ENCODE measurements at regions not wholly inside any gene's neighbourhood (a gene's known extent, or its start where the extent isn't known, plus 50 kb on each side); places are given as distances from the start of the nearest gene placed in this dataset.
"Not testable (repeated sequence)": the region's sequence is repeated elsewhere in the genome, so short reads cannot be mapped to it uniquely, and the experiment has no call there.

DNA sequence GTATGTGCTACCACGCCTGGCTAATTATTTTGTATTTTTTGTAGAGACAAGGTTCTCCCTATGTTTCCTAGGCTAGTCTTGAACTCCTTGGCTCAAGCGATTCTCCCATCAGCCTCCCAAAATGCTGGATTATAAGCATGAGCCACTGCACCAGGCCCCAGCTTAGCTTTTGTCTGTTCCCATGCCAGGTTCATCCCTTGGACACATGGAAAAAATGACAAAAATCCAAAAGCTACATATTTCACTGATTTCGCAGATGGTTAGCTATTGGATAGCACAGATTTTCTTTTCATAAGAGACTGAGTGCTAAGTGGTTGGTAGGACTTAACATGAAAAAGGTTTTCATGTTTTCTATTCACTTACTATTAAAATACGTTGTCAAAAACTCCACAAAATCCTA is 286.6 kb upstream of the KITLG start:
- no peaks in the 10 kb centered on the region for H3K9me3 ChIP-seq (replicated peaks; ENCODE audit: low read length)
- no peak overlapping the region for H3K4me3 ChIP-seq (ENCODE audit: low read length)
- H3K27me3 ChIP-seq (ENCODE audit: control insufficient read depth, insufficient read depth, low read length): no peaks in the 10 kb centered on the region
- no peak overlapping the region for H3K4me2 ChIP-seq (ENCODE audit: low read length)
- no peak overlapping the region for H3K9ac ChIP-seq (ENCODE audit: low read depth, low read length)
- no peaks in the 10 kb centered on the region for H3K4me1 ChIP-seq (ENCODE audit: control insufficient read depth, insufficient read depth, low read length)
- H3K36me3 ChIP-seq (ENCODE audit: insufficient read depth, low read length): no peaks in the 10 kb centered on the region

DNA sequence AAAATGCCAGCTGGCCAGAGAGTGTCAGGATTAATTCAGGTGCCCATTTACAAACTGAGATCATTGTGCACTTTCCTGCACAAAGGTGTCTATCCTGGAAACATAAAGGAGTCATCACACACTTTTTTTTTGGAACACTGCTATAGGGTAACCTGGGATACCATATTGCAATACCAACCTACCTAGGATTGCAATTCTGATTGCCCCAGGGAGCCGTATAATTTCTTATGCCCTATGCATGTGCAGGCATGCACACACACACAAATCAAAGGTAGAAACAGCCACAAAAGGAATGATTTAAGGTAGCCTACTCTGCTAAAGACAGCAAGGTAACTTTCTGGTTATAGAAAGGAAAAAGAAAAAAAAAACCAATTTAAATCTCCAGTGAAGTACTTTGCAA is 285.3 kb upstream of the KITLG start:
- Histone ChIP-seq H3K4me2 (ENCODE audit: low read length) (no peak overlapping the region), H3K27me3 (ENCODE audit: control insufficient read depth, insufficient read depth, low read length) (no peaks in the 10 kb centered on the region)

DNA sequence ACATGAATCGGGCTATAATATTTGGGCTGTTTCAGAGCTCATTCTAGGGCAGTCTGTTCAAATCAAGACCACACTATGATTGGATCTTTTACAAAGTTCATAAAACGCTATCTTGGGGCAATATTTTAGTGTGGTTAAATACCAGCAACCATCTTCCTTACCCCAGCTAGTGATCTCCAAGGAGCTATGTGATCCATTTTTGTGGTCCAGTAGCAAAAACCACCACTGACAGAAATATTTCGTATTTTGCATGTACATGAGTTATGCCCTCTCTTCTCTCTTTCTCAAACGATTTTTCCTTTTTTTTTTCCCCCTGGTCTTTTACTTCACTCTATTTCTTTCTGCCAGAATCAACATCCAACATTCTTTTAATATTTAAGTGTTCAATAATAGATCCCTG is 280.6 kb upstream of the KITLG start:
- Histone ChIP-seq H3K36me3 (ENCODE audit: insufficient read depth, low read length) (no peaks in the 10 kb centered on the region), H3K4me2 (ENCODE audit: low read length) (no peak overlapping the region), H3K27me3 (ENCODE audit: control insufficient read depth, insufficient read depth, low read length) (no peaks in the 10 kb centered on the region), H3K4me1 (ENCODE audit: control insufficient read depth, insufficient read depth, low read length) (no peaks in the 10 kb centered on the region), H3K4me3 (ENCODE audit: low read length) (no peak overlapping the region), H3K9me3 (replicated peaks; ENCODE audit: low read length) (no peaks in the 10 kb centered on the region), H3K9ac (ENCODE audit: low read depth, low read length) (no peak overlapping the region)

More for the DNA sequence above, 285.3 kb upstream of the KITLG start:
- Histone ChIP-seq H3K4me3 (ENCODE audit: low read length) (no peak overlapping the region), H3K9ac (ENCODE audit: low read depth, low read length) (no peak overlapping the region), H3K36me3 (ENCODE audit: insufficient read depth, low read length) (no peaks in the 10 kb centered on the region), H3K9me3 (replicated peaks; ENCODE audit: low read length) (no peaks in the 10 kb centered on the region), H3K4me1 (ENCODE audit: control insufficient read depth, insufficient read depth, low read length) (no peaks in the 10 kb centered on the region)

DNA sequence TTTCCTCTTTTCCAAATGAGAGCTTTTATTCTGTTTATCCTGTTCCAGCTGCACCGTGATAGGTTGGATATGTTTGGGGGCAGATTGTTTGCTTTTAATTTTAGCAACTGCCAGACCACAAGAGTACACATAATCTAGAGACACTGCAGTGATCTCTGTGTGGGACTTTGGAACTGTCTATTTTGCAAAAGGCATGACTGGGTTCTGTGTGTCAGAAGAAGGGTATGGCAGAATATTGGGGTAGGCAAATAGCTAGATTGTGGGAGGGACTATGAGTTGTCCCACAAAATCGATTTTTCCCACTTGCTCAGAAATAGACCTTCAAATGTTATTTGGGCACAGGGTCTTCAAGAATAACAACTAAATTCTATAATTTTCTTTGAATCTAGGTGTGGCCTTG is 275.9 kb upstream of the KITLG start:
- H3K36me3 ChIP-seq (ENCODE audit: insufficient read depth, low read length): no peaks in the 10 kb centered on the region
- H3K27me3 ChIP-seq (ENCODE audit: control insufficient read depth, insufficient read depth, low read length): no peaks in the 10 kb centered on the region
- no peak overlapping the region for H3K4me3 ChIP-seq (ENCODE audit: low read length)
- no peaks in the 10 kb centered on the region for H3K9me3 ChIP-seq (replicated peaks; ENCODE audit: low read length)
- H3K4me2 ChIP-seq (ENCODE audit: low read length): no peak overlapping the region
- peaks cover 14% of the 10 kb centered on the region for H3K4me1 ChIP-seq (ENCODE audit: control insufficient read depth, insufficient read depth, low read length)
- H3K9ac ChIP-seq (ENCODE audit: low read depth, low read length): no peak overlapping the region

DNA sequence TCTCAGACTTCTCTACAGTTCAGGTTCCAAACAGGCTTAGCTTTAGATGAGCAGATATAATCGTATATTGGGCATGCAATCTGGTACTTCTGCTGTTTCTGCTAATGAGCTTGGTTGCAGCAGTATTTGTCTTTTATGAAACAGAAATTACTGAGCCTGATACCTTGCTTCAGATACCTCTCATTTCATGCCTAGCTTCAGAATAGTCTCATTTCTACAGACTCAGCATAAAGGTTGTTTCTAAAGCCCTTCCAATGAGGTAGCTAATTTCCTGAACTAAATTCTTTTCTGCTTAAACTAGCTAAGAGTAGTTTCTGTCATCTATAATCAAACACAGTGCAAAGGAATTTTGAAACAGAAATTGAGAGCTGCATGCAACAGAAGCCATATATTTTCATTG is 275.0 kb upstream of the KITLG start:
- Histone ChIP-seq H3K9ac (ENCODE audit: low read depth, low read length) (no peak overlapping the region), H3K36me3 (ENCODE audit: insufficient read depth, low read length) (no peaks in the 10 kb centered on the region), H3K4me3 (ENCODE audit: low read length) (no peak overlapping the region), H3K4me1 (ENCODE audit: control insufficient read depth, insufficient read depth, low read length) (peaks cover 14% of the 10 kb centered on the region), H3K9me3 (replicated peaks; ENCODE audit: low read length) (no peaks in the 10 kb centered on the region), H3K4me2 (ENCODE audit: low read length) (no peak overlapping the region), H3K27me3 (ENCODE audit: control insufficient read depth, insufficient read depth, low read length) (no peaks in the 10 kb centered on the region)

DNA sequence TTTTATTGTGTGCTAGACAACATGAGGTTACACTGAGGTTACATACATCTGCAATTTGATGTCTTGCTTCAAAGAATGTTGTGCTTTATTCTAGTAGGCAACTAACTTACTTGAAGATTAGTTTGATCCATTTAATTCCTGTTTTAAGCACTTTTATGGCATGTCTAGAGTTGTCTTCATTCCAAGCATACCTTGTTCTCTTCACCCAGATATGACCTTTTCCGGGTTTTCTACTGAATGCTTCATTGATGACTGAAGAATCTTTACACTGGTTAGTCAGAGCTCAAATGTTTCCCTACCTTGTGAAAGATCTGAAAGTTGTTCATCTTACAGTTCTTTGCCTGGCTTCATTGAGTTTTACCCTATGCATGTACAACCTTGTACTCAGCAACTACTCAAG is 274.0 kb upstream of the KITLG start:
- Histone ChIP-seq H3K9ac (ENCODE audit: low read depth, low read length) (no peak overlapping the region), H3K4me3 (ENCODE audit: low read length) (no peak overlapping the region), H3K27me3 (ENCODE audit: control insufficient read depth, insufficient read depth, low read length) (no peaks in the 10 kb centered on the region), H3K9me3 (replicated peaks; ENCODE audit: low read length) (no peaks in the 10 kb centered on the region), H3K4me2 (ENCODE audit: low read length) (no peak overlapping the region), H3K4me1 (ENCODE audit: control insufficient read depth, insufficient read depth, low read length) (peaks cover 14% of the 10 kb centered on the region), H3K36me3 (ENCODE audit: insufficient read depth, low read length) (no peaks in the 10 kb centered on the region)

DNA sequence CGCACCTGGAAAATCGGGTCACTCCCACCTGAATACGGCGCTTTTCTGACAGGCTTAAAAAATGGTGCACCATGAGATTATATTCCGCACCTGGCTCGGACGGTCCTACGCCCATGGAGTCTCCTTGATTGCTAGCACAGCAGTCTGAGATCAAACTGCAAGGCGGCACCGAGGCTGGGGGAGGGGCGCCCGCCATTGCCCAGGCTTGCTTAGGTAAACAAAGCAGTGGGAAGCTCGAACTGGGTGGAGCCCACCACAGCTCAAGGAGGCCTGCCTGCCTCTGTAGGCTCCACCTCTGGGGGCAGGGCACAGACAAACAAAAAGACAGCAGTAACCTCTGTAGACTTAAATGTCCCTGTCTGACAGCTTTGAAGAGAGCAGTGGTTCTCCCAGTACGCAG is 267.0 kb upstream of the KITLG start:
- H3K4me1 ChIP-seq (ENCODE audit: control insufficient read depth, insufficient read depth, low read length); H3K9ac ChIP-seq (ENCODE audit: low read depth, low read length); H3K27me3 ChIP-seq (ENCODE audit: control insufficient read depth, insufficient read depth, low read length); H3K36me3 ChIP-seq (ENCODE audit: insufficient read depth, low read length); H3K4me3 ChIP-seq (ENCODE audit: low read length); H3K4me2 ChIP-seq (ENCODE audit: low read length); H3K9me3 ChIP-seq (replicated peaks; ENCODE audit: low read length): not testable (repeated sequence)

DNA sequence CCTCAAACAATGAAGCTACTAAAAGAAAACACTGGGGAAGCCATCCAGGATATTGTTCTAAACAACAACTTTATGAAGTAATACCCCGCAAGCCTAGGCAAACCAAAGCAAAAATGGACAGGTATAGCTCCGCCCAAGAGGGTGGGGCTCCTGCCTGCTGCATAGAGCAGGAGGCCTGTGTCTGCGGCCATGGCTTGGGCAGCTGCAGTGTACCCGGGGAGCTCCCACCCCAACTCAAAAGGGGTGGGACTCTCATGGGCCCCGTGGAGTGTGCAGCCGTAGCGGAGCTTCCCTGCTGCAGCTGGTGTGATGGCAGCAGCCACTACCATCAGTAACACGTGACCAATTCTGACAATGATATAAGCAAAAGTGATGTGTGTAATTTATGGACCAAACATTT is 264.2 kb upstream of the KITLG start:
- Histone ChIP-seq H3K36me3 (ENCODE audit: insufficient read depth, low read length) (no peaks in the 10 kb centered on the region), H3K9me3 (replicated peaks; ENCODE audit: low read length) (no peaks in the 10 kb centered on the region), H3K4me2 (ENCODE audit: low read length) (no peak overlapping the region), H3K27me3 (ENCODE audit: control insufficient read depth, insufficient read depth, low read length) (no peaks in the 10 kb centered on the region), H3K4me1 (ENCODE audit: control insufficient read depth, insufficient read depth, low read length) (no peaks in the 10 kb centered on the region), H3K9ac (ENCODE audit: low read depth, low read length) (no peak overlapping the region), H3K4me3 (ENCODE audit: low read length) (no peak overlapping the region)

DNA sequence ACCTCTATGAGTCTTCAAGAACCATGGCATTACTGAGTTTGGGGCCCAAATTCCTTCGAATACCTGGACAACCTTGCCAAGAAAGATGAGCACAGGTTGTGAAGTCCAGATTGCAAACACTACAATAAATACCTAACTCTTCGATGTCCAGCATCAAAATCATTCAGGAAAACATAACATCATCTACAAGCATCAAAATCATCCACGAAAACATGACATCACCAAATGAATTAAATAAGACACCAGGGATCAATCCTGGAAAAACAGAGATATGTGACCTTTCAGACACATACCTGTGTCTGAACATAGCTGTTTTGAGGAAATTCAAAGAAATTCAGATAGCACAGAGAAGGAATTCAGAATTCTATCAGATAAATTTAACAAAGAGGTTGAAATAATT is 262.0 kb upstream of the KITLG start:
- H3K9me3 ChIP-seq (replicated peaks; ENCODE audit: low read length): peaks cover 5% of the 10 kb centered on the region
- H3K4me2 ChIP-seq (ENCODE audit: low read length): no peak overlapping the region
- no peaks in the 10 kb centered on the region for H3K36me3 ChIP-seq (ENCODE audit: insufficient read depth, low read length)
- H3K27me3 ChIP-seq (ENCODE audit: control insufficient read depth, insufficient read depth, low read length): no peaks in the 10 kb centered on the region
- no peak overlapping the region for H3K9ac ChIP-seq (ENCODE audit: low read depth, low read length)
- no peak overlapping the region for H3K4me3 ChIP-seq (ENCODE audit: low read length)
- no peaks in the 10 kb centered on the region for H3K4me1 ChIP-seq (ENCODE audit: control insufficient read depth, insufficient read depth, low read length)

DNA sequence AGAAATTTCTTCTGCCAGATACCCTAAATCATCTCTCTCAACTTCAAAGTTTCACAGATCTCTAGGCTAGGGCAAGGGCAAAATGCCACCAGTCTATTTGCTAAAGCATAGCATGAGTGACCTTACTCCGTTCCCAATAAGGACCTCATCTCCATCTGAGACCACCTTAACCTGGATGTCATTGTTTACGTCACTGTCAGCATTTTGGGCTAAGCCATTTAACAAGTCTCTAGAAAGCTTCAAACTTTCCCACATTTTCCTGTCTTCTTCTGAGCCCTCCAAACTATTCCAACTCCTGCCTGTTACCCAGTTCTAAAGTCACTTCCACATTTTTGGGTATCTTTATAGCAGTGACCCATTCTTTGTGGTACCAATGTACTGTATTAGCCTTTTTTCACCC is 259.2 kb upstream of the KITLG start:
- Histone ChIP-seq H3K9ac (ENCODE audit: low read depth, low read length) (no peak overlapping the region), H3K4me2 (ENCODE audit: low read length) (no peak overlapping the region), H3K4me1 (ENCODE audit: control insufficient read depth, insufficient read depth, low read length) (no peaks in the 10 kb centered on the region), H3K4me3 (ENCODE audit: low read length) (no peak overlapping the region), H3K27me3 (ENCODE audit: control insufficient read depth, insufficient read depth, low read length) (no peaks in the 10 kb centered on the region), H3K9me3 (replicated peaks; ENCODE audit: low read length) (peaks cover 5% of the 10 kb centered on the region), H3K36me3 (ENCODE audit: insufficient read depth, low read length) (no peaks in the 10 kb centered on the region)

DNA sequence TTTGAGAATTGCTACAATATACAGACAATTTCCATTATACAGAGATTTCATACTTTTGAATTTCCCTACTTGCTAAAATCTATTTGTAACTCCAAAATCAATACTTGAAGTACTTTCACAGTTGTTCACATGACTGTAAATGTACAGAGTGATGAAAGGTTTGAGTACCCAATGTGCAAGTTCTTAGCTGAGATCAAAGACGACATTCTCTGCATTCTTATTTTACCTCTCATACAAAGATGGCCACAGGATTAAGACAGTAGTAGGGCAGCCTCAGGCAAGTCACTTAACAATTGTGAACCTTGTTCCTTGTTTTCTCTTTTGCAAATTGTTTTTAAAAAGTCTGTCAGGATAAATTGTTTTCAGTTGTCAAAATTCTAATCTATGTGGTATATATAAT is 255.9 kb upstream of the KITLG start:
- Histone ChIP-seq H3K4me1 (ENCODE audit: control insufficient read depth, insufficient read depth, low read length) (no peaks in the 10 kb centered on the region), H3K36me3 (ENCODE audit: insufficient read depth, low read length) (no peaks in the 10 kb centered on the region), H3K9ac (ENCODE audit: low read depth, low read length) (no peak overlapping the region), H3K4me2 (ENCODE audit: low read length) (no peak overlapping the region), H3K9me3 (replicated peaks; ENCODE audit: low read length) (peaks cover 5% of the 10 kb centered on the region), H3K4me3 (ENCODE audit: low read length) (no peak overlapping the region), H3K27me3 (ENCODE audit: control insufficient read depth, insufficient read depth, low read length) (no peaks in the 10 kb centered on the region)

DNA sequence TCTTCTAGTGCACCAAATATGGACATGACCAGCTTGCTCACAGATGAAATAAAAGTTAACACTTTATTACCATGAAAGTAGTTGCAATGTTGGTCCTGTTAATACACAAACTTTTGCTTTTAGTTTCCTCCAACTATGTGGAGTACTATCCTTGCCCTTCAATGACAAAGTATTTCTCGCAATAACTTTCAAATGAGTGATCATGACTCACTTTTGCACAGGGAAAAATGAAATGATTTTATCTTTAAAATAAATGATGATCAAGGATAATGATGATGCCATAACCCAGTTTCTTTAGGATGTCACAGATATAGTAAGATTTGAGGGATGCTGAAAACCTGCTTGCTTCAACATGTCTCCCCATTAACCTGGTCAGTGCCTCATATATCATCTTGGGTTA is 254.0 kb upstream of the KITLG start:
- H3K4me1 ChIP-seq (ENCODE audit: control insufficient read depth, insufficient read depth, low read length): no peaks in the 10 kb centered on the region
- H3K36me3 ChIP-seq (ENCODE audit: insufficient read depth, low read length): no peaks in the 10 kb centered on the region
- H3K4me3 ChIP-seq (ENCODE audit: low read length): no peak overlapping the region
- H3K27me3 ChIP-seq (ENCODE audit: control insufficient read depth, insufficient read depth, low read length): no peaks in the 10 kb centered on the region
- H3K9me3 ChIP-seq (replicated peaks; ENCODE audit: low read length): peaks cover 5% of the 10 kb centered on the region
- H3K9ac ChIP-seq (ENCODE audit: low read depth, low read length): no peak overlapping the region
- no peak overlapping the region for H3K4me2 ChIP-seq (ENCODE audit: low read length)

All from skeletal muscle satellite cell (primary cell).